ENCODE measurements at regions not wholly inside any gene's neighbourhood (a gene's known extent, or its start where the extent isn't known, plus 50 kb on each side); places are given as distances from the start of the nearest gene placed in this dataset.
"Not testable (repeated sequence)": the region's sequence is repeated elsewhere in the genome, so short reads cannot be mapped to it uniquely, and the experiment has no call there.

- not testable (repeated sequence) for TF ChIP-seq CTCF (IDR thresholded peaks at IDR 0.05; ENCODE audit: insufficient read depth, low read depth, low read length); EZH2 (IDR thresholded peaks at IDR 0.05; ENCODE audit: insufficient read depth, low read length)
Observed at GRCh38 chr10:18917431-18917830, 131.2 kb upstream of the MALRD1 start.
